Epithelial cell of esophagus (primary cell): ENCODE measurements at regions not wholly inside any gene's neighbourhood (a gene's known extent, or its start where the extent isn't known, plus 50 kb on each side); places are given as distances from the start of the nearest gene placed in this dataset.
A peak's percentile ranks its signal among the peaks of the same experiment; 100 is the strongest.

Experiments
- DNase-seq: peaks from one replicate; pipeline ENCODE4 v3.0.0; 2010; ENCODE audit warnings: low read depth
- H3K4me3 ChIP-seq: 2 replicates; pipeline ENCODE4 v1.5.1; 2011; ENCODE audit warnings: mild to moderate bottlenecking, low read length, control low read depth
- CTCF ChIP-seq: IDR thresholded peaks from 2 replicates; pipeline ENCODE4 v1.5.1; 2011; ENCODE audit warnings: low read depth, mild to moderate bottlenecking, low read length, control low read depth, inconsistent platforms; ENCODE audit not compliant: insufficient read depth; ENCODE audit errors: missing control alignments

- H3K4me3 ChIP-seq = no peak overlapping the region
- DNase-seq = peak; percentile 76
- TF ChIP-seq CTCF = no peak
Measured at GRCh38 chr18:45413180-45413836, 202.0 kb upstream of the SLC14A2 start.

- no peak overlapping the region for H3K4me3 ChIP-seq
- no peak for TF ChIP-seq CTCF
- no peak for DNase-seq
Measured at GRCh38 chr18:45415614-45416013, 199.7 kb upstream of the SLC14A2 start.

- H3K4me3 ChIP-seq = no peak overlapping the region
- no peak for TF ChIP-seq CTCF
- no peak for DNase-seq
Measured at GRCh38 chr18:45416168-45416567, 199.1 kb upstream of the SLC14A2 start.

- no peak for DNase-seq
- no peak overlapping the region for H3K4me3 ChIP-seq
- TF ChIP-seq CTCF = no peak
Measured at GRCh38 chr18:45417392-45417791, 197.9 kb upstream of the SLC14A2 start.

GRCh38 chr18:45423659-45424058 lies 191.6 kb upstream of the SLC14A2 start:
- DNase-seq = no peak
- H3K4me3 ChIP-seq = no peak overlapping the region
- TF ChIP-seq CTCF = no peak

- no peak overlapping the region for H3K4me3 ChIP-seq
- no peak for DNase-seq
- no peak for TF ChIP-seq CTCF
Measured at GRCh38 chr18:45430041-45430440, 185.2 kb upstream of the SLC14A2 start.

- no peak for TF ChIP-seq CTCF
- no peak overlapping the region for H3K4me3 ChIP-seq
- no peak for DNase-seq
Measured at GRCh38 chr18:45435810-45436209, 179.5 kb upstream of the SLC14A2 start.
